ENCODE measurements at regions not wholly inside any gene's neighbourhood (a gene's known extent, or its start where the extent isn't known, plus 50 kb on each side); places are given as distances from the start of the nearest gene placed in this dataset.

- Histone ChIP-seq H3K9me3 (no peaks in the 10 kb centered on the region), H3K4me1 (no peaks in the 10 kb centered on the region), H3K27ac (no peak overlapping the region), H3K27me3 (no peaks in the 10 kb centered on the region), H3K36me3 (no peaks in the 10 kb centered on the region), H3K4me3 (no peak overlapping the region)
- intact Hi-C loops (cut with DNase I), result no loop called here
- DNase-seq, result no peak
- 51 to 62% methylated on average over 3 of the region's 3 CpGs for WGBS, 2 donors
- TF ChIP-seq, protein P1, sequence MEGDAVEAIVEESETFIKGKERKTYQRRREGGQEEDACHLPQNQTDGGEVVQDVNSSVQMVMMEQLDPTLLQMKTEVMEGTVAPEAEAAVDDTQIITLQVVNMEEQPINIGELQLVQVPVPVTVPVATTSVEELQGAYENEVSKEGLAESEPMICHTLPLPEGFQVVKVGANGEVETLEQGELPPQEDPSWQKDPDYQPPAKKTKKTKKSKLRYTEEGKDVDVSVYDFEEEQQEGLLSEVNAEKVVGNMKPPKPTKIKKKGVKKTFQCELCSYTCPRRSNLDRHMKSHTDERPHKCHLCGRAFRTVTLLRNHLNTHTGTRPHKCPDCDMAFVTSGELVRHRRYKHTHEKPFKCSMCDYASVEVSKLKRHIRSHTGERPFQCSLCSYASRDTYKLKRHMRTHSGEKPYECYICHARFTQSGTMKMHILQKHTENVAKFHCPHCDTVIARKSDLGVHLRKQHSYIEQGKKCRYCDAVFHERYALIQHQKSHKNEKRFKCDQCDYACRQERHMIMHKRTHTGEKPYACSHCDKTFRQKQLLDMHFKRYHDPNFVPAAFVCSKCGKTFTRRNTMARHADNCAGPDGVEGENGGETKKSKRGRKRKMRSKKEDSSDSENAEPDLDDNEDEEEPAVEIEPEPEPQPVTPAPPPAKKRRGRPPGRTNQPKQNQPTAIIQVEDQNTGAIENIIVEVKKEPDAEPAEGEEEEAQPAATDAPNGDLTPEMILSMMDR (IDR thresholded peaks at IDR 0.05), result no peak
- TF ChIP-seq POLR2A (IDR thresholded peaks at IDR 0.05), result no peak
Measured at GRCh38 chr2:204040016-204040415, 103.5 kb downstream of the ICOS start.

GRCh38 chr2:204042401-204042800 is 105.8 kb downstream of the ICOS start:
- WGBS, 2 donors, result 83 to 95% methylated on average over 1 of the region's 1 CpG
- no peaks in the 10 kb centered on the region for H3K36me3 ChIP-seq
- intact Hi-C loops (cut with DNase I), result no loop called here
- DNase-seq, result no peak
- no peaks in the 10 kb centered on the region for H3K4me1 ChIP-seq
- H3K27me3 ChIP-seq, result no peaks in the 10 kb centered on the region
- no peak overlapping the region for H3K27ac ChIP-seq
- no peak for TF ChIP-seq POLR2A (IDR thresholded peaks at IDR 0.05)
- TF ChIP-seq, protein P1 (IDR thresholded peaks at IDR 0.05), result no peak
- no peak overlapping the region for H3K4me3 ChIP-seq
- H3K9me3 ChIP-seq, result no peaks in the 10 kb centered on the region

- TF ChIP-seq POLR2A (IDR thresholded peaks at IDR 0.05), result no peak
- TF ChIP-seq, protein P1 (IDR thresholded peaks at IDR 0.05), result no peak
- 92 to 100% methylated on average over 2 of the region's 2 CpGs for WGBS, 2 donors
- no peaks in the 10 kb centered on the region for H3K36me3 ChIP-seq
- no peak overlapping the region for H3K4me3 ChIP-seq
- H3K9me3 ChIP-seq, result no peaks in the 10 kb centered on the region
- no peaks in the 10 kb centered on the region for H3K4me1 ChIP-seq
- intact Hi-C loops (cut with DNase I), result no loop called here
- no peak for DNase-seq
- no peaks in the 10 kb centered on the region for H3K27me3 ChIP-seq
- H3K27ac ChIP-seq, result no peak overlapping the region
Measured at GRCh38 chr2:204046145-204046544, 109.6 kb downstream of the ICOS start.

DNA sequence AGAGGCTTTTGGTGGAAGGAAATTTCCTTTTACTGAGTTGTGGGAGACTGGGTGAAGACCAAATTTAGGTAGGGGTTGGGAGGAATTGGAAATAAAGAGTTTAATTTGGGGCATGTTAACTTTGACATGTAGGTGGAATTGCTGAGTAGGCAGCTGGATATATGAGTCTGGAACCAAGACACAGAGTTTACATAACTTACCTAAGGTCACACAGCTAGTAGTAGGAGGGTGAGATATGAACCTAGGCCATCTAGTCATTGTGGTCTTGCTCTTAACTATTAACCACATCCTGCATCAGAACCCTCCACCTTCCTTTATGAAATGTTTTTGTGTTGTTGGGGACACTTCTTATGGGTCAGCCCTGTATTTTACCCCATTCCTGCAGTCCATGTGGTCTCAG is 113.1 kb downstream of the ICOS start:
- Histone ChIP-seq H3K27me3 (no peaks in the 10 kb centered on the region), H3K4me1 (no peaks in the 10 kb centered on the region), H3K27ac (no peak overlapping the region), H3K4me3 (no peak overlapping the region), H3K9me3 (no peaks in the 10 kb centered on the region), H3K36me3 (no peaks in the 10 kb centered on the region)
- DNase-seq, result no peak
- no peak for TF ChIP-seq POLR2A (IDR thresholded peaks at IDR 0.05)
- TF ChIP-seq, protein P1 (IDR thresholded peaks at IDR 0.05), result no peak
- intact Hi-C loops (cut with DNase I), result no loop called here

DNA sequence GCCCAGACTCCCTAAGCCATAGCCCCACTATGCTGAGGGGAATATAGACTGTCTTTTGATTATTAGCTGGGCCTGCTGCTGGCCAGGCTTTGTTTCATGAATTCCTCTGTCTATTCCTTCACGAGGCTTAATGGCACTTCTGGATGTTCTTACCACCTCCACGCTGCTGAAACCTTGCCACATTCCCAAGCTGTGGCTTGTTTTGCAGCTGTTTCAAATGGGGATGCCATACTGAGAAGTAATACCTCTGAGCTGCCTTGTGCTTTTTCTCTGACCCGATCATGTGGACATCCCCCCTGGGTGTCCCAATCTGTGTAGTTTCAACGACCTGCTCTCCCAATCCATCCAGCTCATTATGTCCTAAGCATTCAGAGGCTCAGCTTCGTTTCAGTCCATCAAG is 114.1 kb downstream of the ICOS start:
- intact Hi-C loops (cut with DNase I), result no loop called here
- H3K9me3 ChIP-seq, result no peaks in the 10 kb centered on the region
- DNase-seq, result no peak
- no peaks in the 10 kb centered on the region for H3K27me3 ChIP-seq
- 49 to 58% methylated on average over 5 of the region's 5 CpGs for WGBS, 2 donors
- H3K4me3 ChIP-seq, result no peak overlapping the region
- no peaks in the 10 kb centered on the region for H3K36me3 ChIP-seq
- no peak overlapping the region for H3K27ac ChIP-seq
- no peaks in the 10 kb centered on the region for H3K4me1 ChIP-seq
- TF ChIP-seq, protein P1 (IDR thresholded peaks at IDR 0.05), result no peak
- no peak for TF ChIP-seq POLR2A (IDR thresholded peaks at IDR 0.05)
